BLaER1 treated with 17β-estradiol and CSF1 and Interleukin-3, amounts not matched to agents 10 nM and 100 nM (cell line): ENCODE measurements at regions not wholly inside any gene's neighbourhood (a gene's known extent, or its start where the extent isn't known, plus 50 kb on each side); places are given as distances from the start of the nearest gene placed in this dataset.

Experiments used
- H3K27ac ChIP-seq, 11 experiments: shearing (Covaris generic); formaldehyde crosslinking; 2 replicates each; pipeline ENCODE4 v1.8.1; 2022
- H3K27me3 ChIP-seq, 11 experiments: shearing (Covaris generic); formaldehyde crosslinking; 2 replicates each; pipeline ENCODE4 v1.8.1; 2022
- H3K36me3 ChIP-seq, 11 experiments: shearing (Covaris generic); formaldehyde crosslinking; 2 replicates each; pipeline ENCODE4 v1.8.1; 2022
- H3K4me1 ChIP-seq, 10 experiments: shearing (Covaris generic); formaldehyde crosslinking; 2 replicates each; pipeline ENCODE4 v1.8.1; 2022
- H3K4me2 ChIP-seq, 11 experiments: shearing (Covaris generic); formaldehyde crosslinking; 2 replicates each; pipeline ENCODE4 v1.8.1; 2022
- H3K4me3 ChIP-seq, 10 experiments: shearing (Covaris generic); formaldehyde crosslinking; 2 replicates each; pipeline ENCODE4 v1.8.1; 2022
- H3K9ac ChIP-seq, 11 experiments: shearing (Covaris generic); formaldehyde crosslinking; 2 replicates each; pipeline ENCODE4 v1.8.1; 2022
- H3K9me3 ChIP-seq, 11 experiments: shearing (Covaris generic); formaldehyde crosslinking; replicated peaks in 1 of 11; 2 replicates each; pipeline ENCODE4 v1.8.1; 2022
- H4K20me1 ChIP-seq, 11 experiments: shearing (Covaris generic); formaldehyde crosslinking; 2 replicates each; pipeline ENCODE4 v1.8.1; 2022
- Cebpa-rat ChIP-seq, 11 experiments: shearing (Covaris generic); IDR thresholded peaks; 2 replicates each; pipeline ENCODE4 v1.8.1; 2022

DNA sequence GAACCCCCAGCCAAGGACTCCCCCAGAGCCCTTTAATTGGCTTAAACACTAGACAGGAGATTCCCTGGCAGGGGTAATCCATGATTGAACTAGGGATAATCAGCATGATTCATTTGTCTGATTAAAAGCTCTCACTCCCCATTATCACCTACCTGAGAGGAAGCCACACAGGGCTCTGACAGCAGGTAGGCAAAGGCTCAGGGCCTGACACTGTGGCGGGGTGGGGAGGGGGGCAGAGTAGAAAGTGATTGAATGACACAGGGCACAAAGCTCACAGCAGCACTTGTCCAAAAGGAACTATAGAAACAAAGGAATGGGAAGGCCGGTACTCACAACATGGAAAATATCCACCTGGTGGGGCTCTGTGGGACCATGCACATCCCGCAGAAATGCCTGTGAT, 231.6 kb downstream of the MAFB start:
- H3K27me3 ChIP-seq = no peaks in the 10 kb centered on the region
- no peak for TF ChIP-seq Cebpa-rat (IDR thresholded peaks at IDR 0.05)
- no peak overlapping the region for H3K9ac ChIP-seq

DNA sequence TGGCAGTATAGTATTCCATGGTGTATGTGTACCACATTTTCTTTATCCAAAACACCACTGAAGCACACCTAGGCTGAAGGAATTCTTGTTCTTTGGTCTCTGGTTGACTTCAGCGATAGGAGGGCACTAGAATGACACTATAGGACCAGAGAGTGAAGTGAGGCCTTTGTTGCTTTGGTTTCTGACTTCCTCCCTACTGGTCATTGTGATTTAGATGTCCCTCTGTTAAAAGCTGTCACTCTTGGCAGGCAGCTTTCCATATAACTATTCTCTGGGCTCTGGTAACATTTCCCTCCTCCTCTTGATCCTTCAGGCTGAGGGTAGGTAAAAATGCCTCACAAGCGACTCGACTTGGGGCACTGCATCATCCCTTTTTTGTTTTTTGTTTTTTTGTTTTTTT, 236.3 kb downstream of the MAFB start:
- Histone ChIP-seq H3K4me1 (peaks cover 10 to 33% (median 12%) of the 10 kb centered on the region in 10 experiments), H3K36me3 (no peaks in the 10 kb centered on the region), H3K4me3 (no peak overlapping the region), H4K20me1 (no peaks in the 10 kb centered on the region), H3K27me3 (no peaks in the 10 kb centered on the region), H3K27ac (peak overlapping the region in 2 of 11 experiments; percentile 3 to 35; a peak in 1 of 22 replicates), H3K9ac (no peak overlapping the region), H3K9me3 (peaks cover 0 to 7% (median 0%) of the 10 kb centered on the region in 11 experiments; a peak in 6 of 22 replicates), H3K4me2 (peak overlapping the region in 10 of 11 experiments; percentile 21 to 61 (median 42); a peak in 14 of 22 replicates)
- no peak for TF ChIP-seq Cebpa-rat (IDR thresholded peaks at IDR 0.05)

More for the DNA sequence above, 231.6 kb downstream of the MAFB start:
- no peak overlapping the region for H3K27ac ChIP-seq
- H3K36me3 ChIP-seq = no peaks in the 10 kb centered on the region
- no peak overlapping the region for H3K4me2 ChIP-seq
- peaks cover 0 to 9% (median 0%) of the 10 kb centered on the region in 11 experiments; a peak in 7 of 22 replicates for H3K9me3 ChIP-seq
- H4K20me1 ChIP-seq = no peaks in the 10 kb centered on the region
- H3K4me3 ChIP-seq = no peak overlapping the region
- peaks cover 8 to 38% (median 10%) of the 10 kb centered on the region in 10 experiments for H3K4me1 ChIP-seq

DNA sequence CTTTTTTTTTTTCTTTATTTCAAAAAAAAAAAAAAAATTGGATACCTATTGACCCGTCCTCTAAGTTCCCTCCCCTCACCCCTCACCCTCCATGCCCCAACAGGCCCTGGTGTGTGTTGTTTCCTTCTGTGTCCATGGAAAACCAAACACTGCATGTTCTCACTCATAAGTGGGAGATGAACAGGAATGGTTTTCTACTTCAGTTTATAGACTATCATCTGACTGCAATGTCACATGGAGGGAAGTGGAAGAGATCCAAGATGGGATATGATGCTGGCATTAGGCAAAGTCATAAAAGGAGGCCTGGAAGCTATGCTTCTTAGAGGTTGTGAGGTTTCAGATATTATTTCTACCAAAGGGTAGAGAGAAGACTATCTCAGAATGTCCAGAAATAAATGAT, 237.5 kb downstream of the MAFB start:
- H3K4me3 ChIP-seq = no peak overlapping the region
- TF ChIP-seq Cebpa-rat (IDR thresholded peaks at IDR 0.05) = no peak

DNA sequence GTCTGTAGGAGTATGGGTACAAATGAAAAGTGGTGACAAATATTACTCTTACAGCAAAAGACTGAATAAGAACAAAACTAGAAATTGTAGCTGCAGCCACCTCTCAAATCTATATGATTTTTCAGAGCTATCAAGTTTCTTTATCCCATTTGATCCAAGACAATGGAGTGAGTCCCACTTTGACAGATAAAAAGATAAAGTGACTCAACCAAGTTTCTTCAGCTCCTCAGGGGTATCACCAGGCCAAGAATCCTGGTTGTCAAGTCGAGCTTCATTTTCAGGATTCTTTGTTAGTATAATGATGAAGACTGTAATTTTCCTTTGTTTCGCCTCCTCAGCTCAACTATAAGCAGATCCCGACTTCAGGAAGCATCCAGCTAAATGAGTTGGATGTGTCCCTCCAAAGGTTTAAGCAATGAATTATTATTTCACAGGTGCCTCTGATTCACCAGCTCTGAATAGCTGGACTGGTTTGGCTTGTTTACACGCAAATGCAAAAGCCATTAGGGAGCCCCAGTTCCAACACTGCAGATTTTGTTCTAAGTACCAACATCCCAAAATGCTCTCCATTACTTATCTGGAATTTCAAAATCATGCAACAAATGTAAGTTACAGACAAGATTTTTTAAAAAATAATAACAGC, 238.9 kb downstream of the MAFB start:
- H3K36me3 ChIP-seq = no peaks in the 10 kb centered on the region
- no peak overlapping the region for H3K4me2 ChIP-seq
- H3K9ac ChIP-seq = no peak overlapping the region
- H4K20me1 ChIP-seq = no peaks in the 10 kb centered on the region
- H3K4me1 ChIP-seq = peaks cover 15 to 35% (median 17%) of the 10 kb centered on the region in 10 experiments
- no peak overlapping the region for H3K4me3 ChIP-seq
- peaks cover 0 to 7% (median 0%) of the 10 kb centered on the region in 11 experiments; a peak in 6 of 22 replicates for H3K9me3 ChIP-seq
- no peak overlapping the region for H3K27ac ChIP-seq
- TF ChIP-seq Cebpa-rat (IDR thresholded peaks at IDR 0.05) = no peak
- H3K27me3 ChIP-seq = no peaks in the 10 kb centered on the region

More for the DNA sequence above, 237.5 kb downstream of the MAFB start:
- Histone ChIP-seq H4K20me1 (no peaks in the 10 kb centered on the region), H3K9me3 (peaks cover 0 to 7% (median 0%) of the 10 kb centered on the region in 11 experiments; a peak in 6 of 22 replicates), H3K4me2 (0 out of 22 replicates have a peak overlapping the region, but pooled peaks of 1 of the 11 experiments have one; percentile 21), H3K36me3 (no peaks in the 10 kb centered on the region), H3K4me1 (peaks cover 15 to 45% (median 17%) of the 10 kb centered on the region in 10 experiments), H3K9ac (no peak overlapping the region), H3K27ac (no peak overlapping the region; a peak in 1 of 22 replicates), H3K27me3 (no peaks in the 10 kb centered on the region)

DNA sequence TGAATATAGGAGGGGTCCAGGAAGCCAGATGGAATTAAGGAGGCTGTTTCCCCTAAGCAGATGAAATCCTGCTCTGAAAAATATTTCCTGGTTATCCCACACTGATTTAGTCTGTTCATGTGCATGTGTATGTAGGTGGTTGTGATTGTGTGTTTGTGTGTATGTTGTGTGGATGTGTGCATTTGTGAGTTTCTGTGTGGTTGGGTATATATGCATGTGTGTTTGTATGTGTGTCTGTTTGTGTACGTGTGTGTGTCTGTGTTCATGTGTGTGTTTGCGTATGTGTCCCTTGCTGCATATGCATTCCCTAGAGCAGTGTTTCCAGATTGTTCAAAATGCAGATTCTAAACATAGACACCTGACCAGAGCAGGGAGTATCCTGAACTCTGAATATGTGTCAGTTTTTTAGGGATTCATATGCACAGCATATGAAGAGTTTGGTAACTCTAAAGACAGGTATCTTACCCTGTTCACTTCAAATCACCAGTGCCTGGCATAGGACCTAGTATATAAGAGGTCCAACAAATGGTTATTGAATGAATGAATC, 239.8 kb downstream of the MAFB start:
- H3K4me2 ChIP-seq = no peak overlapping the region
- no peak overlapping the region for H3K27ac ChIP-seq
- peaks cover 15 to 36% (median 17%) of the 10 kb centered on the region in 10 experiments for H3K4me1 ChIP-seq
- H3K4me3 ChIP-seq = no peak overlapping the region
- no peaks in the 10 kb centered on the region for H4K20me1 ChIP-seq
- no peaks in the 10 kb centered on the region for H3K36me3 ChIP-seq
- no peaks in the 10 kb centered on the region for H3K27me3 ChIP-seq
- TF ChIP-seq Cebpa-rat (IDR thresholded peaks at IDR 0.05) = no peak
- H3K9me3 ChIP-seq = peaks cover 0 to 7% (median 0%) of the 10 kb centered on the region in 11 experiments; a peak in 6 of 22 replicates
- H3K9ac ChIP-seq = no peak overlapping the region

DNA sequence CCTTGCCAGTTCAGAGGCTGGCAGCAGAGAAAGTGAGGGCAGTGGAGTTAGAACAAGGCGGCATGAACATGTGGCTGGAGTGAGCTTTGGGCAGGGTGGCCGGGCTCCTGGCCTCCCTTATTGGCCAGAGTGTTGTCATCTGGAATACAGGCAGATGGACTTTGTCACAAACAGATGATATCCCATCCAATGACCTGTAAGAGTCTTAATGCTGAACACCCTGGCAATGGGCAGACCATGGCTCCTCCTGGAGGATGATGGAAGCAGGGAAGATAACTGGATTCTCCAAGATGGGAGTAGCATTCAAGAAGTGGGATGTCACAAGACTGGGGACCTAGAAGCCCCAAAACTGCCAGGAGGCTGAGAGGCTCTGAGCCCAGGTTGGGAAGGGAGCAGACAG, 242.1 kb downstream of the MAFB start:
- Histone ChIP-seq H3K9me3 (no peaks in the 10 kb centered on the region; a peak in 1 of 22 replicates), H3K4me1 (peaks cover 7 to 51% (median 9%) of the 10 kb centered on the region in 10 experiments; a peak in 18 of 20 replicates), H3K9ac (no peak overlapping the region), H4K20me1 (no peaks in the 10 kb centered on the region), H3K27ac (0 out of 22 replicates have a peak overlapping the region, but pooled peaks of 1 of the 11 experiments have one; percentile 0), H3K4me3 (no peak overlapping the region), H3K36me3 (no peaks in the 10 kb centered on the region), H3K4me2 (peak overlapping the region in 4 of 11 experiments; percentile 12 to 41 (median 34); a peak in 6 of 22 replicates), H3K27me3 (no peaks in the 10 kb centered on the region)
- no peak for TF ChIP-seq Cebpa-rat (IDR thresholded peaks at IDR 0.05)

DNA sequence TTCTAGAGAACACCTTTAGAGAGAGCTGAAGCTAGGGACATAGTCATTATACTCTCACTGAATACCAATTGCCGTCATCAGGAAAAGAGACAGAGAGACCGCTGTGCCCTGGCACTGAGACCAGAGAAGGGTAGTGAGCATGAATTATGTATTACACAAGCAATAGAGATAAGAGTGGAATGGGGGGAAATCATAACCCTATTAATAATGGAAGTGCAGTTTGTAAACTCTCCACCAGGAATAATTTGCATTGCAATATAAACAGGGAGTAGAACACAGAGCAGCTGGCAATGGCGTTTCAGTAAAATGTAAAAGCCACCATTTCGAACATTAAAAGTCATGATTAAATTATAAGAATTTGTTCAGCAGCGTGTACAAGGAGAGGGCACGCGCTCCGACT, 244.5 kb downstream of the MAFB start:
- H3K4me1 ChIP-seq = peaks cover 7 to 58% (median 9%) of the 10 kb centered on the region in 10 experiments; a peak in 18 of 20 replicates
- no peak overlapping the region for H3K9ac ChIP-seq
- H3K4me2 ChIP-seq = peak overlapping the region in 3 of 11 experiments; percentile 69 to 76 (median 70); a peak in 5 of 22 replicates
- H3K4me3 ChIP-seq = no peak overlapping the region
- H3K27ac ChIP-seq = no peak overlapping the region; a peak in 1 of 22 replicates
- no peaks in the 10 kb centered on the region for H3K36me3 ChIP-seq
- H3K27me3 ChIP-seq = no peaks in the 10 kb centered on the region
- no peaks in the 10 kb centered on the region for H4K20me1 ChIP-seq
- no peaks in the 10 kb centered on the region for H3K9me3 ChIP-seq
- no peak for TF ChIP-seq Cebpa-rat (IDR thresholded peaks at IDR 0.05)

DNA sequence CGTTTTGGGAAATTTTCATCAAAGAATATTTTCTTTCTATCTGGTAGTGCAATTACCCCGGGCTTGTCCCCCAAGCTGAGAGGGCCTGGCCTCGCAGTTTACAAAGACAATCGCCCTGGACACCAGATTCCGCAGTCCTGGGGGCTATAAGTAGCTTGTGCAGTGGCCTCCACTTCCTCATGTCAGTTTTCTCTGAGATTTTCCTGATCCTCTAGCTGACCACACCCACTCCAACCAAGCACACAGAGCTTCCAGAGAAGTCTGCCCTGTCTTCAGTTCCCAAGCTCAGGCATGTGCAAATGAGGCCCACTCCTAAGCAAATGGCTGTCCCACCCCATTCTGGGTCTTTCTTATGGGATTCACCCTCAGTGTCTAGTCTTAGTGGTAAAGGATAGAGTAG, 245.3 kb downstream of the MAFB start:
- no peak for TF ChIP-seq Cebpa-rat (IDR thresholded peaks at IDR 0.05)
- peak overlapping the region in 2 of 11 experiments; percentile 15 to 20; a peak in 2 of 22 replicates for H3K9ac ChIP-seq
- H3K27ac ChIP-seq = peak overlapping the region in 4 of 11 experiments; percentile 24 to 57 (median 42); a peak in 5 of 22 replicates
- H3K4me2 ChIP-seq = peak overlapping the region in 4 of 11 experiments; percentile 35 to 76 (median 70); a peak in 7 of 22 replicates
- no peaks in the 10 kb centered on the region for H3K27me3 ChIP-seq
- no peaks in the 10 kb centered on the region for H3K9me3 ChIP-seq
- peaks cover 7 to 65% (median 9%) of the 10 kb centered on the region in 10 experiments; a peak in 18 of 20 replicates for H3K4me1 ChIP-seq
- H4K20me1 ChIP-seq = no peaks in the 10 kb centered on the region
- H3K4me3 ChIP-seq = no peak overlapping the region
- H3K36me3 ChIP-seq = no peaks in the 10 kb centered on the region
